Stimulated activated naive CD4-positive, alpha-beta T cell treated with Interleukin-2 at 50 U/mL for 16 hours (primary cell): ENCODE measurements at regions not wholly inside any gene's neighbourhood (a gene's known extent, or its start where the extent isn't known, plus 50 kb on each side); places are given as distances from the start of the nearest gene placed in this dataset.

Experiments
- DNase-seq: peaks from one replicate; lab custom pipeline; 2025; lab: John Stamatoyannopoulos, UW

DNA sequence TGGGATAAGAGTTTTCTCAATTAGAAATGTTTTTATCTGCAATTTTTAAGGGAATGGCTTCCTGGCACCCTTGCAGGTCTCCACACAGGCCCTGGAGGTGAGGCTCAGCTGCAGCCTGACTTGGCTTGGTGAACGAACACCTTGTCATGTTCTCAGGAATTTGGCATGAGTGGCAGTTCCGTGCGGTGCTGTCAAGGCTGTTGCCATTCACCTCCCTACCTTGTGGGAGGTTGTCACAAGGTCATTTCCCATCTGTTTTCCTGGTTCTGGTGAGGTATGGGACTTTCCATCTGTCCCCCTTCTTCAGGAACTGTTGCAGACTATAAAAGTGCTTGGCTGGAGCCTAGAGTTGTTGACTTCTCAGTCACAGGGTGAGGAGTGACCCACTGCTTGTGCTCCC, 82.9 kb downstream of the ELOVL4 start:
- DNase-seq = no peak

DNA sequence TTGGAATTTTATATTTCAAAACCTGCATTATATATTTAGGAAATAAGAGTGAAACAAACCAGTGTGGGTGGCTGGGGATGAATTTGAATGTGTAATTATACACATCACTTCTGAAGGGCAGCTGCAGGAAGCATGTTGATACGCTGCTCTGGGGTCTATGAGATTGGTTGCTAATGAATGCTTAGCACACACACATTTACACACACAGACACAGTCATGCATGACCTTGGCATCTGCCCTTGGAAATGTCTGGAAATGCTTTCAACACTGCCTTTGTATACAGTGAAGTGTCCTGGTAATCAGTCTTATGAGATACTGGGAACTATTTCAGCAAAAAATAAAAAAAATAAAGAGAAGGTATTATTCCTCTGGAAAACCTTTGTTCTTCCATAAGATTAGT, 83.4 kb downstream of the ELOVL4 start:
- no peak for DNase-seq

DNA sequence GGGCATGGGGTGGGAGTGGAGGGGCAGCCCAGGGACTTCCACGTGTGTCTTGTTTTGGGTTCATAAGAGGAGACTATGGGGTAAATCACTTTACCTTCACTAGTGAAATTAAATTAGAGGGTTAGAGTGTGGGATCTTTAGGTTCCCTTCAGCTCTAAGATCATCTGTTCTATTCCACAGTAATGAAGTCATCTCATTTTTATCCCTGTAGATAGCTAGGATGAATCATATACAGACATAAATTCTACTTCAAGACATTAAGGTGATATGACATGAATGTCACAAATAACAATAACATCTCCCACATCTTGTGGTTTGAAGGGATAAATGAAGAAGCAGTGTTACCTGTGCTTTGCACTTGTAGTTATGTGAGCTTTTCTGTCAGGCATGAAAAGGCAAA, 83.8 kb downstream of the ELOVL4 start:
- DNase-seq = no peak

DNA sequence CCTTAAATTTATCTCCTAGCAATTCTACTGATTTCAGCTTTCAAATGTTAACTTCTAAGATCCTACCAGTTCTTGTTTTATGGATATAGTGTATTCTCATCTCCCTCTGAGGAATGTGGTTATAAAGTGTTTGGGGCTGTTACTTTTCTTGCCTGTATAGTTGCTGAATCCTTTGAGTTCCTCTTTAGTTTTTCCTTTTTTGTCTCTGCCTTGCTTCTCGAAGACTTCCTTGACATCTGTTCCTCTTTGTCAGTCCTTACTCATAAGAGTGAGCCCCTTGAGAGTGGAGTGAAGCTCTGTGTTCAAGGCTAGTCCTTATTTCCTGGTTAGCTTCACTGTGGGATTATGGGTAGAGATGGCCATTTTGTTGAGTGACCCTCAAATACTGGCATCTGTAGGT, 84.6 kb downstream of the ELOVL4 start:
- DNase-seq = no peak

DNA sequence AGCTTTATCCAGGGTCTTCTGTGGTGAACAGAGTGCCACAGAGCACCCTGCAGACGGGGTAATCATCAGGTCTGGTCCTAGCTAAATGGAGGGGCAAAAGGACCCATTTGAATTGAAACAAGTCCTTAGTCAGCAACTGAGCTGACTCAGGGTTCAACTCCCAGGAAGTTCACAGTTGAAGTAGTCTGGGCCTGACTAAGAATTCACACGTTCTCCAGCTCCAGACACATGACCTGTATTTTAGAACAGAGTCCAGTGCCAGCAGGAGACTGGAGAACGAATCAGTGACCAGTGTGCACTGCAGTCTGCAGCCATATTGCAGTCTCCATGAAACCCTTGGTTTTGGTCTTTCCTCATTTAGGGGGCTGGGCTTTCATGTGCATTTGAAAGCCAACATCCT, 85.2 kb downstream of the ELOVL4 start:
- no peak for DNase-seq

DNA sequence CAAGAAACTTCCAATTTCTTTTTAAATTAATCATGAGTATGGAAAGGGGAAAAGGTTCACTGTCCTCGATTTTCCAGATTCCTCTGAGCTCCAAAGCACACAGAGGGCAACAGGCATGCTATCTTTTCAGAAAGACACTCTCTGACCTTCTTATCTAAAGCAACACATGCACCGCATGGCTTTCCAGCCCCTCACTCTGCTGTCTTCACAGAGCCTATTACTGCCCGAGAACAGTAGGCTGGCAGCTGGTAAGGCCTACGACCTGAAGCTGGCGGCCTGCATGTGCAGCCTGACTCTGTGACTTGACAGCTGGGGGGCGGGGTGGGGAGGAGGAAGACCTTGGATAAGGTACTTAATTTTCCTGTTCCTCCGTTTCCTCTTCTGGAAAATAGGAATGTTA, 86.3 kb downstream of the ELOVL4 start:
- DNase-seq = no peak

DNA sequence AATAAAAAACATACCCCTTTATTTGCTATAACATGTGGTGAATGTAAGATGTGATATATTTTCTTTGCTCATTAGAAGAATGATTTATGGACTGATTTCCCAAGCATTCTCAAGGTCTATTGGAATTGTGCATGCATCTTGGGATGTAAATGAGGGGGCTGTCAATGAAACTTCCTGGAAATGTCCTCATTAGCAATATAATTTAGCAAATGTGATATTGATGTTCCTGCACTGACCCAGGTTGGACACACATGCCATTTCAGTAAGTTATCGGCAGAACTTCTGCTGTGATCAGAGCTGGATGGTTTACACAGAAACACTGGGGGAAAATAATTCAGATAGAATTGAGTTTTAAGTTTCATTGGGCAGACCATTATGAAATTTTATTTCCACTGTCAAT, 99.9 kb downstream of the ELOVL4 start:
- no peak for DNase-seq

DNA sequence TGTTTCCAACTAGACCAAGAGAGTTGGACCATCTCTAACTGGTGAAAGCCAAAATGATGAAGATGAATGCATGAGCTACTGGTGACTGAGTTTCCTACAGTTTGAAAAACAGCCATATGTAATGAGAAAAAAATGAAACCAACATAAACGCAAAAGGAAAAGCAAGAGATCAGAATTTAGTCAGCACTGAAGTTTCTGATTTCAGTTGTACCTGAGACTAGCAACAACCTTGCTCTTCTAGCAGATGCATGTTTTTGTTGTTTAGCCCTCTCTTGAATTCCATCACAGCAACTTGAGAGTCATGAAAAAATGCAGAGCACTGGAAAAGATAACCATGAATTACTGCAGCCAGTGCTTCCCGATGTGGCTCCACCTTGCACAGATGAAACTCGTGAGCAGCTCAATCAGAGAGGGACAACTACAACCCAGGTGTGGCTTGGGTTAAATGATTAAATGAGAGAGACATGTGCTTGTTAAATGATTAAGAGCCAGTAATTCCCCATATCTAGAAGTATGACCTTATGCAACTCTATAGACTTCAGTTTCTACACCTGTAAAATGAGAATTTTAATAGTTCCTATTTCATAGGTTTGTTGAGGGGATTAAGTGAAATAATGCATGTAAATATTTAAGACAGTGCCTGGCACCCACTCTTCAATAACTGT, 104.8 kb downstream of the ELOVL4 start:
- no peak for DNase-seq

DNA sequence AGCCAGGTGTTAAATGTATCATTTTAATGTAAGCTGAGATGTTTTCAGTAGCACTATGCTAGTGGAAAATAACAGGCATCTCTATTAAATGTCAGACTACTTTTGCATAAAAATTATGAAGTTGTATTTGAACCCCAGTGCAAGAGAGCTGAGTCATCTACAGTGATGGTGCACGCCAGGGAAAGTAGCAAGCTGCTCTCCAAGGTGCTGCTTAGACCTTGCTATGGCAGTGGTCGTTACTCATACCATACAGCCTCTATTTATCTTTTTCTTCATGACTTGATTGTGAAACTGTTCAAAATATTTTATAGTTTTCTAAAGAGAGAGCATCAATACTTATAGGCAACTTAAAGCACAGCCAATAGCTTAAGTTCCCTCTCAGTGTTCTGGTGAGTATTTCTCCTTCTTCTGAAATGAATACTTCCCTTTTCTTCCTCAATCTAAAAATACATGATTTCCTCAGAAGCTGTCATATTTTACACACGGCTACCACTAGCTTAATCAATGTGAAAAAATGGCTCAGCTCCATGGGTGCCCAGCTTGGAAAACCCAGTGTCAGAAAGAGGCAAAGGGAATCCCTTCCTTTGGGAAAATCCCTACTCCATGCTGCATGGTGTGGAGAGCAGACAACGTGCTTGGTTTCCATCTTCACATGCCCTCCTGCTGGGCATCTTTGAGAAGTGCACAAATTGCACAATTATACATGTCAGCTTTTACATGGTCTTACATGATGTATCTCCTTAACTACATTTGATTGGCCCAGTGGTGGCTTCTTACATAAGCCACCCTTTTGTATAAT, 105.6 kb downstream of the ELOVL4 start:
- DNase-seq = no peak

DNA sequence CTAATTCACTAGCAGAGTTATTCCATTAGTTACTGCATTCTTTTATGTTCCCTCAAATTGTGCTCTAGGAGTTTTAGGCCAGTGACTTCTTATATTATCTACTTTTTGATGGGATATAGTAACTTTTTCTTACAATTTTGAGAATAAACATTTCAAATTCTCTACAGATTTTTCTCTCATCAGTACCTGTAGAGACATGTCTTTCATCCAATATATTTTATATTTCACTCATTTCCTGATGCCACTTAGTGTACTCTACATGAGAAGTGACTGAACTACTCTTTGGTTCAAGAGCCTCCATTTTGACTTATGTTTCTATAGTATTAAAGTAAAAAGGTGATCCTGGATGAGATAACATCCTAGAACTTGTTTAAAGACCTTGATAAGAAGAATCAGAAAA, 108.5 kb downstream of the ELOVL4 start:
- no peak for DNase-seq

DNA sequence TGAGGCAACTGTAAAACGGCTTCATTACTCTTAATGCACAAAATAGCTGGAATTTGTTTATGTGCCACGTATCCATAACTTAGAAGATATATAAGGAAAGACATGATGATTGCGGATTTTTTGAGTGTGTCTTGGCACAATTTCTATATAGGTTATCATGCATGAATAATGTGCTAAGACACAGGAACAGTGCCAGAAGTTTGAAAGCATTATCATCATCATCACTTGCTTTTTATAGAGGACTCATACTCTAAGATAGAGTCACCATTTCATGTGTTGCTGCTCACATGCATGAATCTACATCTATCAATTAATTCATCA, 113.4 kb downstream of the ELOVL4 start:
- DNase-seq = no peak

DNA sequence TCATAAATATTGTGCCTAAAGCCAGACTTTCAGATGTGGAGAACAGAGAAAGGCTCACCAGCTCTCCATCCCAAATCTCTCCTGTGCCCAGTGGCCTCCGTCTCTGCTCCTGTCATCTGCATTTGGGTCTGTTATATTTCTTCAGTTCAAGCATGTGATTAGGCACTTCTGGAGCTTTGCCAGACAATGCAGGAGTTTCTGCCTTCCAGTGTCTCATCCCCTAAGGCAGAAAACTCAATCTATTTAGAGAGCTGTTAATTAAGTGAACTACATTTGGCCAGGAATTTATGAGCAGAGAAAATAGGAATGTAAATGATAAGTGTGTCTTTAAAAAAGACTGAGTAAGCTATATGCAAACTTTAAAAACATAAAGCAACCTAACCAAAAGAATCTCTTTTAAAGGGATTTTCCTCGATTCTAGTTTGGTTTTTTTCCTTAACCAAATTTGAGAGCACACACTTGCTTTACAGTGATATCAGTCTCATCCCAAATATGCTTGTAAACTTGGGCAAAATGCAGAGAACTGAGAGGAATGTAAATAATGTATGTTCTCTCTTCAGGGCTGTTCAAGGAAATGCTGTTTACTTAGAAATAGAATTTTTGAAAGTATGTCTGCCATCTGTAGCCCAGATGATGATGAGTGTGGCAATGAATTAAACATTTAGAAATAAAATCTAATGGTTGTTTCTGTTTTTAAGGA, 113.9 kb downstream of the ELOVL4 start:
- no peak for DNase-seq

DNA sequence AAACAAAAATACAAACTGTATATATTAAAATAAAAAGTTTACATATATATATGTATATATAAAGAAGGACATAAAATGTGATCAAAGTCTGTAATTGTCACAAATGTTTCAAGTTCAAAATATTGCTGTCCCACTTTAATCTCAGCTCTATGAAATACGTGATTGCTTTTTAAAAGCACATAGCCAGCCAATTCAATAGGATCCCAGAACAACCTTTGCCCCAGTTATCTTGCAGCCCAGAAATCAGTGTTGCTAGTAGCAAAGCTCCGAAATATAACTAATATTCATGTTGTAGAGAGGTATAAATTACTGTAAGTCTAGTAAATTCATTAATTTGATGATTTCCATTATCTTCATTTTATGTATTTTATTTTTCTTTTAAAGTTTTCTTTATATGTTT, 114.6 kb downstream of the ELOVL4 start:
- DNase-seq = no peak

DNA sequence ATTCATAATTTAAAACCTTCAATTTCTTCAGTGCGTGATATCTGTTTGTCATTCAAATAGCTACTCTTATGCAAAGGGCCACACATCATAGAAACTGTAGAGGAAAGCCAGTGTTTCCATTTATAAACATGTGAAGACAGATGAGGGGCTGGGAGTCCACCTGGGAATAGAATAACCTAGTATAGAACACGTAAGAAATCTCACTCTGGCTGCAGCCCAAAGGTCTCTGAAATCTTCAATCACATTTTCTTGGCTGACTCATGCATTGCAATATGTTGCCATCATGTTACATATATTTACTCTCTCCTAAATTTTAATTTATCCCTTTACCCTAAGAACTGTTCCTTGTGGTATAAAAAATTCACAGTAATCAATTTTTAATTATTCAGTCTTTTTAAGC, 123.2 kb downstream of the ELOVL4 start:
- DNase-seq = no peak

DNA sequence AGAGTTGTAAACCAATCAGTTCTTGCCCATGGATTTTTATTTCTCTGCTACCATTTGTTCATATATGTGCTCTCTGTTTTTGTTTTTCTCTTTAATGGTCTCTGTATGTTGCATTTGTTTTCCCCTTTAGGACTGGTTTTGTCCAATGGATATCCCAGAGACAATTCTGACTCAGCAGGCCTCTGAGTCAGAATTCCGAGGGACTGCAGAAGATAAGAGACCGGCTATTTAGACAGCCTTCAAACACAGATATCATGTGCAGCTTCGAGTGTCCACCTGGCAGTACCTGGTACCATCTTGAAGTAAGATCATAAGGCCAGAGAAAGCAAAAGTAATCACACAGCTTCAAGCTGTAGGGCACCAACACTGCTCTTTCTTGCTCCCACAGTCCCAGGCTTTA, 125.5 kb downstream of the ELOVL4 start:
- DNase-seq = no peak

DNA sequence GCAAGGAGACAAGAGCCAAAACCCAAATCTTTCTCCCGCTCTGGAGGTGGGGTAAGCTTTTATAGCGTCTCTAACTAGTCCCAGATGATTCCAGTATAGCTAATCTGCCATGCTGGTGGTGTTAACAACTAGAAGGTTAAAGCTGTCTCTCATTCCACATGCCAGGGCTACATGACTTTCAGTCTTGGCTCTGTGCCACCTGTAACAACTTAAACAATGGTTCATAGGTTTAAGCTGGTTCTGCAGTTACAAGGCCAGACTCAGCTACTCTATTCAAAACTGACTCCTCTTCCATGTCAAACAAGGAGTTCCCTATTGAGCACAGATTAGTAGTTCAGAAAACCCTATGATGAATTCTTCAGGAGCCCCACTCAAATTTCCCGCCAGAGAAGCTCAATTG, 128.9 kb downstream of the ELOVL4 start:
- DNase-seq = no peak

DNA sequence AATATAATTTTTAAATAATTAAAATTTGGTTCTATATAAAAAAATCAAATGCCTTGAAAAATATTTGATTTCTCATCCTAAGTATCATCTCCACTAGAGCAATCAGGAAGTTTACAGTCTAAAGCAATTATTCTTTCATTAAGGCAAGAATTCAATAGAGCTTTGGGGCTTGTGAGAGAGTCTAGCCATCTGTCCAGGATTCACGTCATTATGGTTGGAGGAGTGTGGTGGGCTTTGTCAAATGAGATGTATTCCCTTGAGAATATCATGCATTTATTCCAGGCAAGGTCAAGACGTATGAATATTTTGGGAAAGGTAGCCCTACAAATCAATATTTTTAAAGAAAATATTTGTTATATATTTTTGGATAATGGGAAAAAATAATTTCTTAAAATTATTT, 132.4 kb downstream of the ELOVL4 start:
- DNase-seq = no peak

DNA sequence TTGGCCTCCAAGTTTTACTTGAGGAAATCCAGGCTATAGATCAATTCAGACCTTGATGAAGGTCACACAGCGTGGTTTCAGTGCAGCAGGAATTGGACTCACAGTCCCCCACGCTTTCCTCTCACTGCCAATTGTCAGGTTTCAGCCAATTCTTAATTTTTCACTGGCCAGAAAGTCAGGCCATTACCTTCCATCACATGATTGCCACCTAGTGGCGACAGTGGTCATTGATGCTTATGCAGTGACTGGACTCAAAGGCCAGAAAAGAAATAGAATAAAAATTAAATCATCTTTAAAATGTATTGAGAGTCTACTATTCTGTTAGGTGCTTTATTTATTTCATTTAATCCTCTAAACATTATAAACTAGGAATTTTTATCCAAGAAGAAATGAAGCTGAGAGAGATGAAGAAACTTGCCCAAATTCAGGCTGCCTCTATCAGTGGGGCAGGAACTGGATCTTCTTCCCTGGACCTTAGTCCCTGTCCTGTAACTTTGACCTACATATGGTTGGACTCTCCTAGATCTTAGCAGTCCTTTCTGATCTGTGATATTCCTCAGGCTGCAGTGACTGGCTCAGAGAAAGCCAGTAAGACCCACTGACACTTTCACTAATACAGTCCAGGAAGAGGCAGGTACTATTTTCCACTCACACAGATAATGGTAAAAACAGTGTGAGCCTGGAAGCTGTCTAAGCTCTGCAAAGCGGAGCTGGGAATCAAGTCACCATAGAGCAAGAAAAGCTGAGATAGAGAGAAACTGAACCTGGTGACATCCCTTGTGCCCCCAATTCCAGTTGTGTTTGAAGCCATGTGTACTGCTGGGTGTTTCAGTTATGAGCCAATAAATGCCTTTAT, 133.3 kb downstream of the ELOVL4 start:
- DNase-seq = peak; percentile 52

DNA sequence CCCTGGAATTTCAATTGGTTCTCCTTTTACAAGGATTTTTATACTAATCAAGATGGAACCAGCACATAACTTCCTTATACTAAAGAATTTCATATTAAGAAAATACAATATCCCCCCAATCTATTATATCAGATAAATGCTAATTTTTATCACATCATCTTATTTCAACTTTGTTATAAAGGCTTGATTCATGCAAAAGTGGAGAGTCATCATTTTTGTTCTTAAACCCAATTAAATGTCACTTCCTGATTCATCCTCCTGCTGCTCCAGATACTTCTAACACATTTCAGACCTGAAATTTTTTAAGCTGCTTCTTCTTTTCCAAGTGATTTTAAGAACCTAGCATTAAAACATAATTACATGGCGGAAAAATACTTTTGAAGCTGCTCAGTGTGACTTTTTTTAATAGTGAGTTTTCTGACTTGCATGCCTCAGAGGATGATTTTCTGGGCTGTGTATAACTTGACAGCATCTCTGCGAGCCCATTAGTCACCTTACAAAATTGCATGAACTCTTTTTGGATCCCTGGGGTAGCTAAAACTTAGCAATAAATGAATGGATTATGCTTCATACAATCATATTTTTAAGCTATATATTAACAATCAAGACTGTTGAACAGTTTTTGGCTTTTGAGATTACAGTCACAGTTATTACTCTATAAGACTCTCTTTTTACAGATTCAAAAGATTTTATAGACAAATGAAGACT, 134.1 kb downstream of the ELOVL4 start:
- no peak for DNase-seq

DNA sequence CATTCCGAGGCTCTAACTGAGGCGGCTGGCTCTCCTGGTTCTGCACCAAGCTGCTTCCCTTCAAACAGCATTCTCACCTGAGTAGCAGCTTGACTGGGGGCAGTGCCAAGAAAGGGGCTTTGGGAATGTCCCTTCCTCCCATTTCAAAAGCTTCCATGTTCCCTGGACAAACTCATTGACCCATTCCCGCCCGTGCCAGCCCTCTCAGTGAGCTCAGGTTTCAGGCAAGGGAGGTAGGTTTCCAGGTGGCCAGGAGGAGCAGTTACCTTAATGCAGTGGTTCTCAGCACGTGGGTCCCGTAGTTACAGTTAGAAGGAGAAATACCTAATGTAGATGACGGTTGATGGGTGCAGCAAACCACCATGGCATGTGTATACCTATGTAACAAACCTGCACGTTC, 135.2 kb downstream of the ELOVL4 start:
- no peak for DNase-seq

DNA sequence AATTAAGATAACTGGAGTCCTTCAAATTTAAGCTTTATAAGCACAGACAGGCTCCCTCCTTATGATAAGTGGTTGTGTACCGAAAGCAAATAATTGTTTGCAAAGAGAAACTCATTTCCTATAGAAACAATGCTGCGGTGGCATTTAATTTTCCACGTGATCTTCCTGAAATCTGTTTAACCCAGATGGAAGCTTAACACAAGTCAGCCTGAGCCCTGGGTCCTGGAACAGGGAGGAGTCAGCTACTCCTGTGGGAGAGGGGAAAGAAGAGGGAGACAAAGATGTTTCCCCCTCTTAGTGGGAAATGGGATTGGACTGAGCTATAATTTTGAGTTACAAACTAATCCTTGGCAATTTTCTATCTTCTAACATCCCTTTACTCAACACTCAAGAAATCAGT, 136.5 kb downstream of the ELOVL4 start:
- DNase-seq = no peak

DNA sequence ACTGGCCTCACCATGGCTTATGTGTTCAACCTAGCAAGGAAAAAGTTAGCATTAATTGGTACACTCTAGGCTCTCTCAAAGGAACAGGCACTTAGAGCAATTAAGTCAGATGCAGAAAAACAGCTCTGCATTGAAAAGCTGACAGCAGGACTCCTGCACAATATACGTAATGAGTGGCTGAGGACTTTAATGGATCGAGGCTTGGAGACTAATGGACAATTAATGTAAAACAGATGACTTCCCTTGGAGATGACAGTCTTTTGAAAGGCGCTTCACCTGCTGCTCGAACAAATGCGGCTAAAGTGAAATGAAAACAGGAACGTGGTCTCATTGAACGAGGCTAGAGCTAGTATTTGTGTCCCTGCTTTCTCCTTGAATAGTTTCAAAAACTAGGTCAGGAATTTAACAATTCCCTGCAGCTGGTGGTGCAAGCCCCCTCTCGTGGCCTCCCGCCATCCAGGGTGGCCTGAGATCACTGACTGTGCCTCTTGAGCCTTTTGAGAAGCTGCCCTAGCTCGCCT, 137.1 kb downstream of the ELOVL4 start:
- DNase-seq = no peak
